ENCODE measurements at regions not wholly inside any gene's neighbourhood (a gene's known extent, or its start where the extent isn't known, plus 50 kb on each side); places are given as distances from the start of the nearest gene placed in this dataset.
A peak's percentile ranks its signal among the peaks of the same experiment; 100 is the strongest.

GRCh38 chr5:112635771-112636731 lies 101.6 kb upstream of the APC start:
- no peaks in the 10 kb centered on the region for H3K9me3 ChIP-seq (ENCODE audit: control insufficient read depth, low read length)
- no peak for TF ChIP-seq CTCF (IDR thresholded peaks at IDR 0.05)
- H2AFZ ChIP-seq = peak overlapping the region; percentile 2
- no peak overlapping the region for H3K27ac ChIP-seq
- no peaks in the 10 kb centered on the region for H3K79me2 ChIP-seq
- H3K4me3 ChIP-seq (ENCODE audit: low read depth, low read length) = no peak overlapping the region
- H3K36me3 ChIP-seq (ENCODE audit: control insufficient read depth, insufficient read depth, low read length) = no peaks in the 10 kb centered on the region
- H3K27me3 ChIP-seq (ENCODE audit: control insufficient read depth, insufficient read depth, low read length) = no peaks in the 10 kb centered on the region
- H3K4me2 ChIP-seq (ENCODE audit: low read length) = no peak overlapping the region
- H3K4me1 ChIP-seq = no peaks in the 10 kb centered on the region
- no peak overlapping the region for H3K9ac ChIP-seq

- H3K4me1 ChIP-seq = no peaks in the 10 kb centered on the region
- no peak overlapping the region for H3K4me3 ChIP-seq (ENCODE audit: low read depth, low read length)
- H3K27me3 ChIP-seq (ENCODE audit: control insufficient read depth, insufficient read depth, low read length) = no peaks in the 10 kb centered on the region
- no peak overlapping the region for H3K9ac ChIP-seq
- H3K4me2 ChIP-seq (ENCODE audit: low read length) = no peak overlapping the region
- no peak overlapping the region for H3K27ac ChIP-seq
- no peak overlapping the region for H2AFZ ChIP-seq
- H3K9me3 ChIP-seq (ENCODE audit: control insufficient read depth, low read length) = no peaks in the 10 kb centered on the region
- no peak for TF ChIP-seq CTCF (IDR thresholded peaks at IDR 0.05)
- no peaks in the 10 kb centered on the region for H3K36me3 ChIP-seq (ENCODE audit: control insufficient read depth, insufficient read depth, low read length)
- no peaks in the 10 kb centered on the region for H3K79me2 ChIP-seq
Observed at GRCh38 chr5:112636751-112637150, 100.9 kb upstream of the APC start.

GRCh38 chr5:112637343-112637742 lies 100.3 kb upstream of the APC start:
- no peak overlapping the region for H3K9ac ChIP-seq
- no peak overlapping the region for H2AFZ ChIP-seq
- H3K9me3 ChIP-seq (ENCODE audit: control insufficient read depth, low read length) = no peaks in the 10 kb centered on the region
- no peaks in the 10 kb centered on the region for H3K36me3 ChIP-seq (ENCODE audit: control insufficient read depth, insufficient read depth, low read length)
- no peak for TF ChIP-seq CTCF (IDR thresholded peaks at IDR 0.05)
- H3K27ac ChIP-seq = no peak overlapping the region
- H3K4me2 ChIP-seq (ENCODE audit: low read length) = no peak overlapping the region
- H3K4me1 ChIP-seq = no peaks in the 10 kb centered on the region
- H3K79me2 ChIP-seq = no peaks in the 10 kb centered on the region
- no peaks in the 10 kb centered on the region for H3K27me3 ChIP-seq (ENCODE audit: control insufficient read depth, insufficient read depth, low read length)
- no peak overlapping the region for H3K4me3 ChIP-seq (ENCODE audit: low read depth, low read length)

- H3K4me1 ChIP-seq = no peaks in the 10 kb centered on the region
- no peaks in the 10 kb centered on the region for H3K27me3 ChIP-seq (ENCODE audit: control insufficient read depth, insufficient read depth, low read length)
- no peak overlapping the region for H3K4me2 ChIP-seq (ENCODE audit: low read length)
- no peak overlapping the region for H3K27ac ChIP-seq
- no peak overlapping the region for H3K9ac ChIP-seq
- no peak overlapping the region for H3K4me3 ChIP-seq (ENCODE audit: low read depth, low read length)
- H3K9me3 ChIP-seq (ENCODE audit: control insufficient read depth, low read length) = no peaks in the 10 kb centered on the region
- no peak for TF ChIP-seq CTCF (IDR thresholded peaks at IDR 0.05)
- no peaks in the 10 kb centered on the region for H3K79me2 ChIP-seq
- H3K36me3 ChIP-seq (ENCODE audit: control insufficient read depth, insufficient read depth, low read length) = no peaks in the 10 kb centered on the region
- no peak overlapping the region for H2AFZ ChIP-seq
Observed at GRCh38 chr5:112640546-112640945, 97.1 kb upstream of the APC start.

All from parathyroid adenoma (tissue), 2 donors.